GM21381 (cell line): ENCODE measurements at regions not wholly inside any gene's neighbourhood (a gene's known extent, or its start where the extent isn't known, plus 50 kb on each side); places are given as distances from the start of the nearest gene placed in this dataset.
"Not testable (repeated sequence)": the region's sequence is repeated elsewhere in the genome, so short reads cannot be mapped to it uniquely, and the experiment has no call there.

Experiments
- ATAC-seq: cut with Tn5 transposase; IDR thresholded peaks from one replicate; pipeline ENCODE4 v1.9.1; 2021; ENCODE audit warnings: mild to moderate bottlenecking, moderate library complexity; ENCODE audit not compliant: unreplicated experiment

- ATAC-seq: no peak
Measured at GRCh38 chr15:79492065-79492464, 59.9 kb downstream of the MINAR1 start.

- ATAC-seq: no peak
Measured at GRCh38 chr15:79494384-79494909, 62.3 kb downstream of the MINAR1 start.

GRCh38 chr15:79494963-79495755 lies 63.0 kb downstream of the MINAR1 start:
- no peak for ATAC-seq

- no peak for ATAC-seq
Measured at GRCh38 chr15:79495775-79496174, 63.6 kb downstream of the MINAR1 start.

- no peak for ATAC-seq
Measured at GRCh38 chr15:79496838-79497237, 64.7 kb downstream of the MINAR1 start.

- ATAC-seq: no peak
Measured at GRCh38 chr15:79501086-79501485, 69.0 kb downstream of the MINAR1 start.

- ATAC-seq: no peak
Measured at GRCh38 chr15:79505956-79506355, 73.8 kb downstream of the MINAR1 start.

GRCh38 chr15:79512844-79513243 lies 80.7 kb downstream of the MINAR1 start:
- ATAC-seq: not testable (repeated sequence)

- no peak for ATAC-seq
Measured at GRCh38 chr15:79513417-79513816, 81.3 kb downstream of the MINAR1 start.

- ATAC-seq: no peak
Measured at GRCh38 chr15:79513940-79514339, 81.8 kb downstream of the MINAR1 start.

GRCh38 chr15:79515300-79516027 lies 83.3 kb downstream of the MINAR1 start:
- ATAC-seq: no peak

GRCh38 chr15:79516155-79516554 lies 84.0 kb downstream of the MINAR1 start:
- no peak for ATAC-seq

GRCh38 chr15:79516646-79517045 lies 84.5 kb downstream of the MINAR1 start:
- ATAC-seq: no peak

GRCh38 chr15:79519628-79520027 lies 87.5 kb downstream of the MINAR1 start:
- ATAC-seq: no peak

- no peak for ATAC-seq
Measured at GRCh38 chr15:79520654-79521053, 88.5 kb downstream of the MINAR1 start.

- ATAC-seq: no peak
Measured at GRCh38 chr15:79522656-79523055, 90.5 kb downstream of the MINAR1 start.

- ATAC-seq: no peak
Measured at GRCh38 chr15:79523266-79523665, 91.1 kb downstream of the MINAR1 start.

GRCh38 chr15:79524531-79524930 lies 92.4 kb downstream of the MINAR1 start:
- no peak for ATAC-seq

GRCh38 chr15:79526376-79526775 lies 94.2 kb downstream of the MINAR1 start:
- ATAC-seq: no peak

- ATAC-seq: no peak
Measured at GRCh38 chr15:79527821-79528220, 95.7 kb downstream of the MINAR1 start.

GRCh38 chr15:79529157-79529785 lies 97.1 kb downstream of the MINAR1 start:
- no peak for ATAC-seq

- no peak for ATAC-seq
Measured at GRCh38 chr15:79535536-79535935, 103.4 kb downstream of the MINAR1 start.
